ENCODE measurements at regions not wholly inside any gene's neighbourhood (a gene's known extent, or its start where the extent isn't known, plus 50 kb on each side); places are given as distances from the start of the nearest gene placed in this dataset.
"Not testable (repeated sequence)": the region's sequence is repeated elsewhere in the genome, so short reads cannot be mapped to it uniquely, and the experiment has no call there.

DNA sequence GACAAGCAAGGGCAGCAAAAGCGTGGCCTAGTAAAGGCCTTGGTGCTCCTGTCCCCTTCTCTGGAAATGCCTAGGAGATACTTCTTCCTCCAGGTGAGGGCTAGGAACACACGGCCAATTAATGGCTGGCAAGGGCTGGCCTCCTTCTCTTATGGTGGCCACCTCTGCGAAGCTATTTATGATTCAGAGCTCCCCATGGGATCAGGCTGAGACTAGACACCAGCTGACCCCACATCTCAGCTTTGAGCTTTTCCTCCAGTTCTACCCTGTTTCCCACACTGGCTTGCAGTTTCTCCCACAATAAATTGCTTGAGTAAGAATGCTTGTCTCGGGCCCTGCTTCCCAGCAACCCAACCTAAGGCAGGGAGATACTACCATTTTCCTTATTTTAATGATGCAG lies 53.7 kb downstream of the CAMK2N1 start:
- DNase-seq = no peak

DNA sequence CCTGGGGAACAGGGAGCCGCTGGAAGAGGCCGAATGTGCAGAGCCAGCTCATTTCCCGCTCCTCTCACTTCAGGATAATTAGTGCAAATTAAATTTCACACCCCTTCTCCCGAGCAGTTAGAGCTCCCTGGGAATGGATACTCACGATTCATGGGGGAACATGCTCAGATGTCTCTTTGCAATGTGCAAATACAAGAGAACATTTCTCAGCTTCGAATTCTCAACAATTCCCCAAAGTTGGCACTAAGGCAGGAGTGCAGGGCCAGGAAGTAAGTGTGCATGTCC lies 54.9 kb downstream of the CAMK2N1 start:
- no peak for DNase-seq

DNA sequence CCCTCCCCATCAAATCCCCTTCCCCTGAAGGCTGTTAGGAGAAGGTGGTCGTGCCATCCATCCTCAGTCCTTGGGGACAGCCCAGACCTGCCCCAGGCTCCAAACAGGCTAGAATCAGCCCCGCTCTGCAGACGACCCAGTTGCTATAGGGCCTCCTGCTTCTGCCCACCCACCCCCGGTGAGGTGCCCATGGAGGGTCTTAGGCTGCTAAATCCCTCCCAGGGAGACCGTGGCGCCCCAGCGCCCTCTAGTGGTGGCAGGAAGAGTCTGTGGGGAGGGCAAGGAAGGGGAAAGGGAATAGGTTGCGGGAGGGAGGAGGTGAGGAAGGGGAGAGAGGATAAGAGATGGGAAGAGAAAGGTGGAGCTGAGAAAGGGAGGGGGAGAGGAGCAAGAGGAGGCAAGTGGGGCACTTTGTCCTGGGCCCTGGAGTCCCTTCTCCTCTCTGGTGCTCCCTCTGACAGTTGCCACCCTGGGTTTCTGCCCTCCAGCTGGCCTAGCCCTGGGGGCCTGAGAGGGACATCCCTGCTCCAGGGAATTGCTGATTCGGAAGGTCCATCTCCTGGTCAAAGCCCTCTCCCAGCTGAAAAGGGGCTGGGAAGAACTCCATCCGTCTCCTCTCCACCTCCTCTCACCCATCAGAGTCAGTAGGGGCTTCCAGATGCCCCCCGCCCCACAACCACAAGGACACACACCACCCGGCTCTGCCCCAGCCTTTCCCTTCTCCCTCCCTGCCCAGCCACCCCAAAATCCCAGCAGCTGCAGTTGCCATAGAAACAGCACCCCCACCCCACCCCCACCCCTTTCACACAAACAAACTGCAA lies 55.4 kb downstream of the CAMK2N1 start:
- DNase-seq = peak; percentile 8 to 63

DNA sequence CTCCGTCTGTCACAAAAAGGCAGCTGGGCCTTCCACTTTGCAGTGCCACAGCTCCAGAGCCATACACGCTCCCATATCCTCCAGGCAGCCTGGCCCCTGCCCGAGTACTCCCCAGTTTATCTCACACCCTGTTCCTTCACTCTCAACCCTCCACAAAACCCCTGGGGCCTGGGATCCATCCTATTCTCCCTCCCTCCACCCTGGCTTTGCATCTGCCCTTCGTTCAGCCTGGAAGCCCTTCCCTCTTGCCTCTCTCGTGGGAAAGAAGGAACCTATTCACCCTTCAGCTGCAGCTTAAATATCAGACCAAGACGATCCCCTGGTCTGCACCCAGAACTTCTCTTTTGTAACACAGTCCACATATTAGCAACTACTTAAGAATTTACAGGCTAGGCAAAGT lies 56.7 kb downstream of the CAMK2N1 start:
- DNase-seq = no peak

DNA sequence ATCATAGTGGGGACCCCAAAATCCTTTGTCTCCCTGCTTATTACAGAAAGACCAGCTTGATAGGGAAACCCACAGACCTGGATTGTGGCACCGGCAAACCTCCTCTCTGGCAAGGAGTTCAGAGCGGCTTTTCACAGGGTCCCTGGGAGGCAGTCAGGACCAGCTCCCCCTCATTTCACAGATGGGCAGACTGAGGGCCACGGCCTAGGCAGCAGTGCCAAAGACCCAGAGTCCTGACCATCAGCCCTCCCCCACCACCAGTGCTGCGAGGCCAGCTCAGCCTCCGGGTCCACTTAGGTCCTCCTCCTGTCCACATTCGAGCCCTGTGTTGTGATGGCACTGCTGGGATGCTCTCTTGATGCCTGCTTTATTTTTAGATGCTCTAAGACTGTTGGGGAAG lies 57.2 kb downstream of the CAMK2N1 start:
- no peak for DNase-seq

DNA sequence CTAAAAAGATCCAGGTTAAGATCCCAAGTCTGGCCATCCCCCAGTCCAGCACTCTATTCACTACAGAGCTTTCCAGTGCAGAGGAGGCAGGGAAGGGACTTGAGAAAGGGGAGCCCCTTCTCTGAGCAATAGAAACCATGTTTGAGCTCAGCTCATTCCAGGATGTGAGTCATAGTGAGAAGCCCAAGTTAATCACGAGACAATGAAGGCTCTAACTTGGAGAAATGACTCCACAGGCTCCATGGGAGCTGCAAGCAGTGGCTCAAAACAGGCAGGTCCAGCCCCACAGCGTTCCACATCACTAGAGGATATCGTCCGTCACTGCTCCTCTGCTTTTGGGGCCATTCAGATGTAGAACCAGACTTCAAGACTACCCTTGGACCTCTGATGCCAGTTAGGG lies 59.1 kb downstream of the CAMK2N1 start:
- no peak for DNase-seq

DNA sequence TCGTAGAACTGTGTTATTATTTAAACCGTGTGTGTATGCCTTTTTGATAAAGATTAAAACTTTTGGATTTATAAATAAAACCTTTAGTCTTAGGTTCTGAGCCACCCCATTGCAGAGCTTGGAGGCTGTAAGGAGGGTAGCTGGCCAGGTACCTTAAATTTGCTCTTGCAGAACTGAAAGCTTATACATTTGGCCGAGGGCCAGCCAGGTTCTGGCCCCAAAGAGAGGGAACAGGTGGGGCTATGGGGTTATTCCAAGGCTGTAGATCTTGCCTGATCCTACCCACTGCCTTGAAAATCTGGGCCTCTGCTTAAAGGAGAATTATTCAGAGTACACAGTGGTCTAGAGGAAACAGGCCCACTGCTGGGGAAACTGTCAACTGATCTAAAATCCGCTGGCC lies 59.6 kb downstream of the CAMK2N1 start:
- peak in 1 of 2 experiments; percentile 53 for DNase-seq

DNA sequence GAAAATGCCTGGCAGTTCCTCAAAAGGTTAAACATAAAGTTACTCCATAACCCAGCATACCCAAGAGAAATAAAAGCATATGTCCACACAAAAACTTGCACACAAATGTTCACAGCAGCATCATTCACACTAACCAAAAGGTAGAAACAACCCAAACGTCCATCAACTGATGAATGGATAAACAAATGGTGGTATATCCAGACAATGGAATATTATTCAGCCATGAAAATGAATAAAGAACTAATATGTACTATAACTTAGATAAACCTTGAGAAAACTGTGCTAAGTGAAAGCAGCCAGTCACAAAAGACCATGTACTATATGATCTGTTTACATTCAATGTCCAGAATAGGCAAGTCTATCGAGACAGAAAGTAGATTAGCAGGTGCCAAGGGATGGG lies 60.4 kb downstream of the CAMK2N1 start:
- DNase-seq = no peak

DNA sequence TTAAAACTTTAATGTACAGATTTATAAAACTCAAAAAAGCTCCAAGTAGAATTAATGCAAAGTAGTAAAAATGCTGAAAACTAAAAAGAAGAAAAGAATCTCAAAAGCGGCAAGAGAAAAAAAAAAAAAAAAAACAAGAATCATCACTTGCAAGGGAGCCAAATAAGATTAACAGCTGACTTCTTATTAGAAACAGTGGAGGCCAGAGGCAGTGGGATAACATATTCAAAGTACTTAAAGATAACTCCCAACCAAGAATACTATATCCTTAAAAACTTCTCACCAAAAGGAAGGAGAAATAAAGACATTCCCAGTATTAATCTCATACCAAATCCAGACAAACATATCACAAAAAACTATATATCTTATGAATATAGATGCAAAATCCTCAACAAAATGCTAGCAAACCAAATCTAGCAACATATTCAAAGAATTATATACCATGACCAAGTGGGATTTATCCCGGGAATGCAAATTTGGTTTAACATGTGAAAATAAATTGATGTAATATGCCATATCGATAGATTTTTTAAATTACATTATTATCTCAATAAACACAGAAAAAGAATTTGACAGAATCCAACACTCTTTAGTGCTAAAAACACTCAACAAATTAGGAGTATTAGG lies 62.7 kb downstream of the CAMK2N1 start:
- no peak for DNase-seq

DNA sequence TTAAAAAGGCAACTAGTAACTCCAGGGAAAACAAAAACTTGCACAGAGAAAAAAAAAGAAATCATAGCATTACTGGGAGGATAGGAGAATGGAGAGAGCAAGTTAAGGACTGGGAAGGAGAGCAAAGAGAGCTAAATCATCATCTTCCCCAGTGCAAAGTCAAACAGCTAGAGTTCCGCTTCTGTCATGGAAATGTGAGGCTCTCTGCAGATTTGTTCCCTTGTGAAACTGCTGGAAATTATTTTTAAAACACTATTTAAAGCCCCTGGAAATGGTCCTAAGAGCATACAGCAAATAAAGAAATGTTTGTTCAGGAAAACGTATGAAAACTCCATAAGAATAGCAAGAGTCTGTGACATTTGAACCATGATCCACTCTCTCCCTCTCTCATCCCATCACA lies 64.6 kb downstream of the CAMK2N1 start:
- DNase-seq = no peak

DNA sequence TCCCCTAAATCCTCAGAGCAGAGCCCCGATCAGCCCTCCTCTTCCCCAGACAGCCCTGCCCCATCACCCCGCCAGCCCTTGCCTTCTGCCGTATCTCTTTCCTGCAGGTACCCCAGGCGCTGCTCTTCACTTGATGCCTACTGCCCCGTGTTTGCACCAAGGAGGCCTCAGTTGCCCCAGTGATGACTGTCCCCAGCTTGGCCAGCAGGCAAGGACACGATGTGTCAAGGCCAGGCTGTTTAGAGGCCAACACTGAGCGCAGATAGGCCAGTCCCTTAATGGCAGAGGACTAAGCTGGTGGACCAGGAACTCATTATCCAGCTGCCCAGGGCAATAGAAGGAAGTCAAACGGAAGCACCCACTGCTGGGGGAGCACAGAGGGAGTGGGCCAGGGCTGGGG lies 68.4 kb downstream of the CAMK2N1 start:
- DNase-seq = no peak

DNA sequence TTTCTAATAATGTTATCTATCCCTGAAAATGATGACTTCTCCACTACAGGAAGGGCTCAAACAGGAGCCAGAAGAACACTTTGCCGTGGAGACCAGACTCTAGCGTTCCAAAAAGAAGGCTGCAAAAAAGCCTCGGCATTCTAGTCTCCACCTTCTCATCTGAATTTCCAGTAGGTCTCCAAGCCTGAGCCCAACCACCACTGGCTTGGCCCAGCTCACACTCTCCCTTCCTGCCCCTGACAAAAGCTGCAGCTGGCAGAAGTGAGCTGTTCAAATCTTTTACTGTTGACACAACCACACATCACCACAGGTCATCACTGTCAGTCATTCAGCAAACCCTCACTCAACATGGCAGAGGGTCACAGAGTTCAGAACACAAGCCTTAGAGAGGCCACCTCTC lies 69.3 kb downstream of the CAMK2N1 start:
- no peak for DNase-seq

DNA sequence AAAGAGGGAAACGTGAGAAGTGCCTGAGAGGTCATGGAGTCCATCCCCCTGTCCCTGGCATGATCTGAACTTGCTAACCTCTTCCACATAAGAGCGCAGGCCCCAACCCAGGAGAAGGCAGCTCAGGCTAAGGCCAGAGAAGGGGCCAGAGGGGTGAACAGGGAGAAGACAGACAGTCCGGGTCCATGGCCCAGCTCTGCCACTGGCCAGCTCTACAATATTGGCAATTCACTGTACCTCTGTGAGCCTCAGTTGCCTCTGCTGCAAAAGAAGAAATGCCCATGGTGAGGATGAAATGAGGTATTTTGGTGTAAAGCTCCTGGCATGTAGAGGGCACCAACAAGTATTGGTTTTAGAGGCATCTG lies 72.3 kb downstream of the CAMK2N1 start:
- no peak for DNase-seq

DNA sequence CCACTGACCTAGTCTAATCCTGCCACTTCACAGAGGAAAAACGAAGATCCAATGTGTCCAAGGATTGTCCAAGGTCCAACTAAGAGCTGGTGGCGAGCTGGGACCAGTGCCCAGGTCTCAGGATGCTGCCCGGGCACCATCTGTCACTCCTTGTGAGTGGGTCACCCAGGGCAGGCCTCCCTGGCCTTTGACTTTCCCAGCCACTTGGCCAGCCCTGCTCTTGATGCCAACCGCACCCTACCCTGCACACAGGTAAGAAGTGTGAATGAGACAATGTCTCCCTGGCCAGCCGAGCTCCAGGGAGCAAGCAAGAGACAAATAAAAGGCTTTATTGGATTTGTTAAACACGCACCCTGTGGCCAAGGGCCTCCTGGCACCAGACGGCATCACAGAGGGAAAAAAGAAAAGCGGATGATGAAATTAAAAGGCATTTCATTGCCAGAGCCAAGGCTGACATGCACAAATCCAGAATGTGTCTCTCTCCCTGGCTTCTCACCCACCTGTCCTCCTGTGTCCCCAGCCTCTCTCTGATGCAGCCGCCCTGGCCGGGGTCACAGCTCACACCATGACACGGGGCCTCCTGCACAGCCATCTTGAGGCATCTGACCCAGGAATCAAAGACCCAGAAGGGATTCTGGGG lies 72.8 kb downstream of the CAMK2N1 start:
- DNase-seq = no peak

DNA sequence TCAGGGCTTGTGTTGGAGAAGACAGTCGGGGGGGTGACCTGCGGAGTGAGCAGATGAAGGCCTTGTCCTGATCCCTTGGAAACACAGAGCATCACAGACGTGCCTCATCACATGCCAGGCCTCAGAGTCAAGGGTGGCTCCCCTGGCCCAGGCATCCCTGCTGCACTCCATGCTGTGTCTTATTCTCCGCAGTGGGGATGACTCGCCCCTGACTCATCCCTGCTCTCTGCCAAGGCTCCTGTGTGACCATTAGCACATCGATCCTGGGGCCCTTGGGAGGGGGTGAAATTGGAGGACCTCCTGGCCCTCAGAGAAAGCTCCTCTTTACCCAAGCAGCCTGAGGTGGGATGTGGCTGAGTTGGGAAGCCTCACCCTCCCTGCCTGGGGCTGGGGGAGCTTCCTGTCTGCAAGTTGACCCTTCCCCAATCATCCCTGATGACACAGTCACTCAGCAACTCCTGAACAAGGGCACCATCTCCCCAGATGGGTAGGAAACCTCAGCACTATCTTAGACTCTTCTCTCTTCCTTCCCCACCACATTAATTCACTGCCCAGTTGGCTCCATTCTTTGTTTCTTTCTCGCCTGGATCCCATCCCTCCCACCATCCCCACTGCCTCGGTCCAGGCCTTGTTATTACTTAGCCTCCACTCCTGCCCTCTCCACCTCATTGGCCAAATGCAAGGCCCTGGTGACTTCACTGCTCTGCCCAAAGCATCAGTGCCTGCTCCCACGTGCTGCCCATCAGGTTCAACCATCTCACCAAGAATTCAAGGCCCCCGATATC lies 74.6 kb downstream of the CAMK2N1 start:
- DNase-seq = no peak

DNA sequence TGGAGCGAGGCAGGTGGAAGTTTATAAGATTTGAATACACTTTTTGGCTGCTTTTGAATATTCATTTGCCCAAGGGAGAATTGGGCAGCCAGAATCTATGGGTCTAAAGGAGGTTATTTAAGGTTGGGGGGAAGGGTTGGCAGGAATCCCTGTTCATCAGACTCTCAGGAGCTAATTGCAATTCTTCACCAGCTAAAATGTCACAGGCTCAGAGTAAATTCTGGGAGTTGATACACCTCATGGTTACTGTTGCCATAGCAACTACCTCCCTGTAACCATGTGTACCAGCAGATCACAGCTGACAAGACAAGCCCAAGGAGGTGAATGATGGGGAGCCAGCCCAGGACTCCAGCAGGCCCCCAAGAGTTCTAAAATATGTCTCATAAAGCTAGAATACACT lies 75.5 kb downstream of the CAMK2N1 start:
- peak in 1 of 2 experiments; percentile 54 for DNase-seq

DNA sequence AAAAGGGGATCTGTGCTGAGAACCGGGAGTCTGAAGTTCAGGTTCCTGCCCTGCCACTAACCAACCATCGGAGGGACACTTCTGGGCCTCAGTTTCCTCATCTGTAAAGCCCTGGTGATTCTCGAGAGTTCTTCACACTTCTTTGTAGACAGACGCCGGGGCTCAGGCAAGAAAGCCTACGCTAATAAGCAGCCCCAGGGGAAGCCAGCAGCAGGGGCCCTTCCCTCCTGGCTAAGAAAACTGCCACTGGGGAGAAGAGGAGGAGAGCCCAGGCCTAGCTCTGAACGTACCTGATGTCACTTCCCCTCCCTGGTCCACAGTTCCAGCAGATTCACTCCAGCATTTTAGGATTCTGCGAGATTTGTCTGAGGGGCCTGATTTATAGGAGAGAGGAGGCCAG lies 76.0 kb downstream of the CAMK2N1 start:
- DNase-seq = no peak

DNA sequence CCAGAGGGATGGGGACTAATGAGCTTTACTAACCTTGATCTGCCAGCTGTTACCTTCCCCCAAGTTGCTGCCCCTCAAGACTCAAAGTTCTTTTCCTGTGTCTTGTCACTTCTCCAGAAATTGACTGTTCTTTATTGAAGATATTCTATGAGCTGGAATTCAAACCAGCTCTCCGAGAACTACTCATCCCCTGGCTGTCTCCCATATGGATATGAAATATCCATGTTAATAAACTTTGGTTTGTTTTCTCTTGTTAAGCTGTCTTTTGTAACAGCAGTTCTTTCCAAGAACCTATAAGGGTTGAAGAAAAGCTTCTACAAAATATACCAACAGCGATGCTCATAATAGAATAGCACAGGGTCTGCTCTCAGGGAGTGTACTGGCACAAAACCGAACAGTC lies 77.0 kb downstream of the CAMK2N1 start:
- DNase-seq = no peak

DNA sequence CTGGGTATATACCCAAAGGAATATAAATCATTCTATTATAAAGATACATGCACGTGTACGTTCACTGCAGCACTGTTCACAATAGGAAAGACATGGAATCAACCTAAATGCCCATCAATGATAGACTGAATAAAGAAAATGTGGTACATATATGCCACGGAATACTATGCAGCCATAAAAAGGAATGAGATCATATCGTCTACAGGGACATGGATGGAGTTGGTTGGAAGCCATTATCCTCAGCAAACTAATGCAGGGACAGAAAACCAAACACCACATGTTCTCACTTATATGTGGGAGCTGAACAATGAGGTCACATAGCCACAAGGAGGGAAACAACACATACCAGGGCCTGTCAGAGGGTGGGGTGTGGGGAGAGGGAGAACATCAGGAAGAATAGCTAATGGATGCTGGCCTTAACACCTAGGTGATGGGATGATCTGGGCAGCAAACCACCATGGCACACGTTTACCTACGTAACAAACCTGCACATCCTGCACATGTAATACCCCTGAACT lies 77.8 kb downstream of the CAMK2N1 start:
- DNase-seq = not testable (repeated sequence)

DNA sequence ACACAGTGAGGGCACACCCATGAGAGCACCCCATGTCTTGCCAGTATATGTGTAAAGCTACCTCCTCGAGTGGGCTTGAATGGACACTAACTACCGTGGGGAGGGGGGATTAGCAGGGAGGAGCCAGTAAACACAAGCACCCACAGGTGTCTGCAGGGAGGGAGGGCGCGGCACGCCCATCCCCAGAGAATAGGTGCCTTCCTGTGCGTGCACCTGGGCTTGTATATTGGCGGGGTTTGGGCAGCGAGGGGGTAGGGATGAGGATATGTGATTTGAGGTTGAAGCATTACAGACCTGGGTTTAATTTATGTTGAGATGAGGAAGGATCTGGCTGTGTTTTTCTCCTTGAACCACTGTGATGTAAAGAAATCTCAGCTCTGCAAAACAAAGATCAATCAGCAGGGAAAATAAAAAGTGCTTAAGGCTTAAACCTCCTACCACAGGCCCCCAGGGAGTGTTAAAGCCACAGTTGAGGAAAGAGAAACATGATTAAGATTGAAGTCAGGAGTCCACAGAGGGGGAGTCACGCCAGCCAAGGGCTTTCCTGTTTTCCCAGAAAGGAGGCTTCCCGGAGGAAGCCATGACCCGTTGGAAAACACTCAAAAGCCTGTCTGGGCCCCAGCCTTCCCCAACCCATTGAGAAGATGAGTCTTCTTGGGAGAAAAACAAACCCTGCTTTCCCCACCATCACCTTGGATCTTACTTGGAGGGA lies 80.0 kb downstream of the CAMK2N1 start:
- no peak for DNase-seq

DNA sequence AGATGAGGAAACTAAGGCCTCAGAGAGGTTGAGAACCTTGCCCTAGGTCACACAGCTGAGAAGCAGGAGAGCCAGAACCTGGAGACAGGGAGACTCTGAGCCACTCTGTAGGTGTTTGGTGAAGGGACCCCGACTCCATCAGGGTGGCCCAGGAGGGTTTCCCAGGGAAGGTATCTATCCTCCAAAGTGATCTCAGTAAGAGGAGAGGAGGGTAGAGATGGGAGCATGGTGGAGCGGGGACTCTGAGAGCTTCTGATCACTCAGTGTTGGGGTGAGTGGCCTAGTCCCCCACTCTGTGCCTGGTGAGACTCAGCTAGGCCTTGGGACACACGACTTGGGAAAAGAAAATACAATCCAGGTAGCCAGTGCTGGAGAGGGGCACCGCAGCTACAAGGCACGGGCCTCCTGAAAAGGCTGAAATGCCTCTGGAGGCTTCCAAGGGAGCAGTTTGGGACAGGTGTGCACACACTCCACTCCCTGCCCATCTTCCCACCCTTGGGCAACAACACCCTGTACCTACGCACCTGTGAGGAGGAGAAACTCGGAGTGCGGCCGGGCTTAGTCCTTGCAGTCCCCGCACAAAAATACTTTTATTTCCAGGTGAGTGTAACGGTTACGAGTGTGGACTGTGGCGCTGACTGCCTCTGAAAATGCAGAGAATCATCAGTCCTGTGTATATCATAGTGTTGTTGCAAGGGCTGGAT lies 80.8 kb downstream of the CAMK2N1 start:
- no peak for DNase-seq
